OCI-LY1 (cell line): ENCODE measurements at regions not wholly inside any gene's neighbourhood (a gene's known extent, or its start where the extent isn't known, plus 50 kb on each side); places are given as distances from the start of the nearest gene placed in this dataset.
"Not testable (repeated sequence)": the region's sequence is repeated elsewhere in the genome, so short reads cannot be mapped to it uniquely, and the experiment has no call there.

Experiments used
- H2AFZ ChIP-seq: fragments of 200-600 bp; sonication (generic), shearing (Covaris generic); 2 replicates; pipeline ENCODE4 v1.6.0; 2014; ENCODE audit warnings: antibody characterized with exemption, mild to moderate bottlenecking, low read length
- H3F3A ChIP-seq: fragments of 200-600 bp; sonication (generic), shearing (Covaris generic); 2 replicates; pipeline ENCODE4 v1.6.0; 2014; ENCODE audit warnings: mild to moderate bottlenecking, antibody characterized with exemption, low read length, moderate library complexity; ENCODE audit not compliant: insufficient read depth
- H3K27ac ChIP-seq: fragments of 200-600 bp; sonication (generic); 2 replicates; pipeline ENCODE4 v1.5.1; 2014; ENCODE audit warnings: low read length, mixed run types, mild to moderate bottlenecking, low read depth; ENCODE audit not compliant: poor library complexity, severe bottlenecking
- H3K27me3 ChIP-seq: fragments of 200-600 bp; sonication (generic); 2 replicates; pipeline ENCODE4 v1.6.0; 2014; ENCODE audit warnings: antibody characterized with exemption, mild to moderate bottlenecking, low read length, moderate library complexity; ENCODE audit not compliant: insufficient read depth
- H3K36me3 ChIP-seq: fragments of 200-600 bp; sonication (generic); 2 replicates; pipeline ENCODE4 v1.6.1; 2014; ENCODE audit warnings: mild to moderate bottlenecking, antibody characterized with exemption, low read length, moderate library complexity, mixed read lengths; ENCODE audit not compliant: insufficient read depth
- H3K4me1 ChIP-seq: fragments of 200-600 bp; sonication (generic); 2 replicates; pipeline ENCODE4 v1.5.1; 2014; ENCODE audit warnings: mild to moderate bottlenecking, low read length, moderate library complexity; ENCODE audit not compliant: insufficient read depth, severe bottlenecking
- H3K4me2 ChIP-seq: fragments of 200-600 bp; sonication (generic), shearing (Covaris generic); 2 replicates; pipeline ENCODE4 v1.6.1; 2014; ENCODE audit warnings: low read length
- H3K4me3 ChIP-seq: fragments of 200-600 bp; sonication (generic); 2 replicates; pipeline ENCODE4 v1.5.1; 2014; ENCODE audit warnings: low read length, low read depth, mild to moderate bottlenecking, mixed read lengths; ENCODE audit not compliant: poor library complexity, severe bottlenecking
- H3K79me2 ChIP-seq: fragments of 200-600 bp; shearing (Covaris generic); 2 replicates; pipeline ENCODE4 v1.6.1; 2016; ENCODE audit warnings: mixed run types, low read length, mixed read lengths; ENCODE audit not compliant: insufficient read depth
- H3K9ac ChIP-seq: fragments of 200-600 bp; sonication (generic), shearing (Covaris generic); 2 replicates; pipeline ENCODE4 v1.6.1; 2014; ENCODE audit warnings: mild to moderate bottlenecking, low read length, mixed read lengths
- H3K9me2 ChIP-seq: fragments of 200-600 bp; sonication (generic), shearing (Covaris generic); 2 replicates; pipeline ENCODE4 v1.6.1; 2014; ENCODE audit warnings: low read depth, mild to moderate bottlenecking, low read length, mixed read lengths
- H3K9me3 ChIP-seq: fragments of 200-600 bp; shearing (Covaris generic); 2 replicates; pipeline ENCODE4 v1.6.1; 2014; ENCODE audit warnings: low read length, mixed read lengths
- H4K20me1 ChIP-seq: fragments of 200-600 bp; sonication (generic), shearing (Covaris generic); 2 replicates; pipeline ENCODE4 v1.6.0; 2016; ENCODE audit warnings: mild to moderate bottlenecking, low read length; ENCODE audit not compliant: insufficient read depth
- EZH2 ChIP-seq: fragments of 200-600 bp; sonication (generic), shearing (Covaris generic); IDR thresholded peaks from 2 replicates; pipeline ENCODE4 v1.8.0; 2017; ENCODE audit warnings: borderline replicate concordance, mixed run types, mild to moderate bottlenecking, antibody characterized with exemption, low read length, moderate library complexity, mixed read lengths
- TF ChIP-seq, protein P1 (sequence below): fragments of 200-600 bp; sonication (generic), shearing (Covaris generic); IDR thresholded peaks from 2 replicates; pipeline ENCODE4 v1.5.1; 2017; ENCODE audit warnings: mild to moderate bottlenecking, antibody characterized with exemption, low read length, moderate library complexity, mixed read lengths

DNA sequence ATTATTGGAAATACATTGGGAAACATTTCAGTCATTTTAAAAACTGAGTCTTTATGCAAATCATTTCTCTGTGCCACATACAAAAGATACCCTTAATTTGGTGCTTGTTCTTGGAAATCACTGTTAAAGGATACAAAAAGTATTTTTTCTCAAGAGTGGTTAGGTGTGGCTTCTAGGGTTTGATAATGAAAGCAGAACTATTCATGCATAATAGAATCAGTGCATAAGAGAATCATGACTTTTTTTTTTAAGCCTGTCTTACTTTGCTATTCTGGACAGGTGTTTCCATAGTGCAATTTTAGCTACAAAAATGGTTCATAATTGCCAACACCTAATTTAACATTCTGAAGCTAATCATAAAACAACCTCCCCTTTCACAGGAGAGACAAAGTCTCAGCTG is 233.0 kb upstream of the NRIP1 start:
- no peak overlapping the region for H2AFZ ChIP-seq
- no peaks in the 10 kb centered on the region for H3K27me3 ChIP-seq
- H3K4me3 ChIP-seq, result no peak overlapping the region
- H3K9me2 ChIP-seq, result no peaks in the 10 kb centered on the region
- no peak overlapping the region for H3K9ac ChIP-seq
- H3K4me2 ChIP-seq, result no peak overlapping the region
- H3K9me3 ChIP-seq, result no peaks in the 10 kb centered on the region
- no peaks in the 10 kb centered on the region for H3K36me3 ChIP-seq
- H3K27ac ChIP-seq, result no peak overlapping the region
- no peaks in the 10 kb centered on the region for H3K79me2 ChIP-seq
- no peaks in the 10 kb centered on the region for H3F3A ChIP-seq
- no peaks in the 10 kb centered on the region for H4K20me1 ChIP-seq
- no peaks in the 10 kb centered on the region for H3K4me1 ChIP-seq
- no peak for TF ChIP-seq EZH2
- TF ChIP-seq, protein P1, sequence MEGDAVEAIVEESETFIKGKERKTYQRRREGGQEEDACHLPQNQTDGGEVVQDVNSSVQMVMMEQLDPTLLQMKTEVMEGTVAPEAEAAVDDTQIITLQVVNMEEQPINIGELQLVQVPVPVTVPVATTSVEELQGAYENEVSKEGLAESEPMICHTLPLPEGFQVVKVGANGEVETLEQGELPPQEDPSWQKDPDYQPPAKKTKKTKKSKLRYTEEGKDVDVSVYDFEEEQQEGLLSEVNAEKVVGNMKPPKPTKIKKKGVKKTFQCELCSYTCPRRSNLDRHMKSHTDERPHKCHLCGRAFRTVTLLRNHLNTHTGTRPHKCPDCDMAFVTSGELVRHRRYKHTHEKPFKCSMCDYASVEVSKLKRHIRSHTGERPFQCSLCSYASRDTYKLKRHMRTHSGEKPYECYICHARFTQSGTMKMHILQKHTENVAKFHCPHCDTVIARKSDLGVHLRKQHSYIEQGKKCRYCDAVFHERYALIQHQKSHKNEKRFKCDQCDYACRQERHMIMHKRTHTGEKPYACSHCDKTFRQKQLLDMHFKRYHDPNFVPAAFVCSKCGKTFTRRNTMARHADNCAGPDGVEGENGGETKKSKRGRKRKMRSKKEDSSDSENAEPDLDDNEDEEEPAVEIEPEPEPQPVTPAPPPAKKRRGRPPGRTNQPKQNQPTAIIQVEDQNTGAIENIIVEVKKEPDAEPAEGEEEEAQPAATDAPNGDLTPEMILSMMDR, result no peak

DNA sequence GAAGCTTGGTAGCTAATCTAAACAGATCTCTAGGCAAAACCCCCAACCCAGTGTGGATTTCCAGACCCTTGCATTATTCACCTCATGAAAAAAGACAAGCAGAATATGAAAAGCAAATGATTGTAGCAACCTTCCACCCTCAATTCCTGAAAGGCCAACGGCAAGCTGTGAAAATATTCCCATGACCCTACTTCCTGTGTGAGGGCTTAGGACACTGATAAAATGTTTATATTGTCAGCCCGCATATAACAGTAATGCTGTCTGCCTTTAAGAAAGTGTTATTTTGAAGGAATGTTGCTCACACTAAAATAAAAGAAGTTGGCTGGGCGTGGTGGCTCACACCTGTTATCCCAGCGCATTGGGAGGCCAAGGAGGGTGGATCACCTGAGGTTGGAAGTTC is 233.5 kb upstream of the NRIP1 start:
- H4K20me1 ChIP-seq, result no peaks in the 10 kb centered on the region
- TF ChIP-seq EZH2, result no peak
- TF ChIP-seq, protein P1, result no peak
- no peak overlapping the region for H3K27ac ChIP-seq
- H3K4me2 ChIP-seq, result no peak overlapping the region
- no peaks in the 10 kb centered on the region for H3K9me3 ChIP-seq
- H3K4me3 ChIP-seq, result no peak overlapping the region
- H2AFZ ChIP-seq, result no peak overlapping the region
- no peaks in the 10 kb centered on the region for H3K36me3 ChIP-seq
- no peaks in the 10 kb centered on the region for H3K79me2 ChIP-seq
- no peaks in the 10 kb centered on the region for H3K9me2 ChIP-seq
- H3K27me3 ChIP-seq, result no peaks in the 10 kb centered on the region
- no peaks in the 10 kb centered on the region for H3K4me1 ChIP-seq
- H3F3A ChIP-seq, result no peaks in the 10 kb centered on the region
- no peak overlapping the region for H3K9ac ChIP-seq

DNA sequence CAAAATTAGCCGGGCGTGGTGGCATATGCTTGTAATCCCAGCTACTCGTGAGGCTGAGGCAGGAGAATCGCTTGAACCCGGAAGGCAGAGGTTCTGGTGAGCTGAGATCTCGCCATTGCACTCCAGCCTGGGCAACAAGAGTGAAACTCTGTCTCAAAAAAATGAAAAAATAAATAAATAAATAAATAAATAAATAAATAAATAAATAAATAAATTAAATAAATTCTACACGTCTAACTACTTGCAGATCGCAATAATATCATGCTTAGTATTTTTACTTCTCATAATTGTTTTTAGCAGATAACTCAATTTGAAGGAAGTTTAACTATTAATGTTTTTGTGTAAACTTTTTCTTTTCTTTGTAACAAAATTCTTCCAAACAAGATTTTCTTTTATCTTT is 234.0 kb upstream of the NRIP1 start:
- H3K4me2 ChIP-seq, H3K36me3 ChIP-seq, H3K79me2 ChIP-seq, H2AFZ ChIP-seq, H3F3A ChIP-seq, H3K4me1 ChIP-seq, H4K20me1 ChIP-seq, H3K9me2 ChIP-seq, H3K27ac ChIP-seq, H3K27me3 ChIP-seq, H3K4me3 ChIP-seq, H3K9me3 ChIP-seq, H3K9ac ChIP-seq: not testable (repeated sequence)

DNA sequence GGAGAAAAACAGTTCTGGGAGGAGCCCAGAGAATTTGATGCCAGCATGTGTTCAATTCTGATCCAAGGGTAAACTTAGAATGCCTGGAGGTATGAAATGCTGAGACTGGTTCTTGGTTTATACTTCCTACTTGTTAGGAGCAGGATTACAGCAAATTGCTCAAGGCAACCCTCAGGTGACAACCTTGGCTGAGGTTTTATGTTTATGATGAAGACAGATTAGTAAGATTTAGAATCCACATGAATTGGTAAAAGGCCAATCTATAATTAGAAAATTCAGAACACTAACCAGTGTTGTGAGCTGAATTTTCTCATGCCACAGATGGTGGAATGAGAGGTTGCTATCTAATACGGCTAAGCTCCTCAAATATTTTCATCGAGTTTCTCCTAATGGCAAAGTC is 235.3 kb upstream of the NRIP1 start:
- Histone ChIP-seq H3K36me3 (no peaks in the 10 kb centered on the region), H3K9me2 (no peaks in the 10 kb centered on the region), H2AFZ (no peak overlapping the region), H3K9ac (no peak overlapping the region), H3K27ac (no peak overlapping the region), H4K20me1 (no peaks in the 10 kb centered on the region), H3K4me2 (no peak overlapping the region), H3K9me3 (no peaks in the 10 kb centered on the region), H3K79me2 (no peaks in the 10 kb centered on the region), H3K4me1 (no peaks in the 10 kb centered on the region), H3F3A (no peaks in the 10 kb centered on the region), H3K4me3 (no peak overlapping the region), H3K27me3 (no peaks in the 10 kb centered on the region)
- no peak for TF ChIP-seq EZH2
- TF ChIP-seq, protein P1, result no peak
